ENCODE measurements at regions not wholly inside any gene's neighbourhood (a gene's known extent, or its start where the extent isn't known, plus 50 kb on each side); places are given as distances from the start of the nearest gene placed in this dataset.

DNA sequence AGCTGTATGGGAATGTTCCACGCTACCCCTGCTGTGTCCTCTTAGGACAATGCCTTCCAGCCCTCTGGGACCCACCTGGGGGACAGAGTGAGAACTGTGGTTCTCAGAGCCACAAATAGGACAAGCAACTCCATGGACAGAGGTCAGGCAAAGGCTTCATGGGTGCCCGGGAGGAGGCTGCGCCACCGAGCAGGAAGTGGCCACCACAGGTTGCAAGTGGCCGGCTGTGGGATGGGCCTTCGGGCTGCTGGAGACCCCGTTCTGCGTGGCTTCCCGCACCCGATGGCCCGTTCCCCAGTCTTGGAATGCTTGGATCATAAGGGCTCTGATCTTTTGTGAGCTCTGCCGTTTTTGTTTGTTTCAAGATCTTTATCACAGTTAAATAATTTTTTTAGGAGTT lies 118.8 kb downstream of the BOD1 start:
- TF ChIP-seq POLR2AphosphoS5 (IDR thresholded peaks at IDR 0.05; ENCODE audit: low read depth, low read length) (no peak), ZFX (IDR thresholded peaks at IDR 0.05) (no peak), YY1 (IDR thresholded peaks at IDR 0.05; ENCODE audit: extremely low read depth, insufficient replicate concordance, low read depth, low read length) (no peak), POLR2A (IDR thresholded peaks at IDR 0.05; ENCODE audit: borderline replicate concordance, extremely low read depth, insufficient read depth, insufficient read length) (no peak), RAD21 (IDR thresholded peaks at IDR 0.05; ENCODE audit: low read depth) (no peak)
- TF ChIP-seq, protein P1, sequence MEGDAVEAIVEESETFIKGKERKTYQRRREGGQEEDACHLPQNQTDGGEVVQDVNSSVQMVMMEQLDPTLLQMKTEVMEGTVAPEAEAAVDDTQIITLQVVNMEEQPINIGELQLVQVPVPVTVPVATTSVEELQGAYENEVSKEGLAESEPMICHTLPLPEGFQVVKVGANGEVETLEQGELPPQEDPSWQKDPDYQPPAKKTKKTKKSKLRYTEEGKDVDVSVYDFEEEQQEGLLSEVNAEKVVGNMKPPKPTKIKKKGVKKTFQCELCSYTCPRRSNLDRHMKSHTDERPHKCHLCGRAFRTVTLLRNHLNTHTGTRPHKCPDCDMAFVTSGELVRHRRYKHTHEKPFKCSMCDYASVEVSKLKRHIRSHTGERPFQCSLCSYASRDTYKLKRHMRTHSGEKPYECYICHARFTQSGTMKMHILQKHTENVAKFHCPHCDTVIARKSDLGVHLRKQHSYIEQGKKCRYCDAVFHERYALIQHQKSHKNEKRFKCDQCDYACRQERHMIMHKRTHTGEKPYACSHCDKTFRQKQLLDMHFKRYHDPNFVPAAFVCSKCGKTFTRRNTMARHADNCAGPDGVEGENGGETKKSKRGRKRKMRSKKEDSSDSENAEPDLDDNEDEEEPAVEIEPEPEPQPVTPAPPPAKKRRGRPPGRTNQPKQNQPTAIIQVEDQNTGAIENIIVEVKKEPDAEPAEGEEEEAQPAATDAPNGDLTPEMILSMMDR (IDR thresholded peaks at IDR 0.05 in 2 of 3, conservative IDR thresholded peaks at IDR 0.05 in 1 of 3; ENCODE audit: borderline replicate concordance in 1 of 3, insufficient read depth in 1 of 3, low read depth in 2 of 3, low read length in 2 of 3): no peak
- TF ChIP-seq, protein P2, sequence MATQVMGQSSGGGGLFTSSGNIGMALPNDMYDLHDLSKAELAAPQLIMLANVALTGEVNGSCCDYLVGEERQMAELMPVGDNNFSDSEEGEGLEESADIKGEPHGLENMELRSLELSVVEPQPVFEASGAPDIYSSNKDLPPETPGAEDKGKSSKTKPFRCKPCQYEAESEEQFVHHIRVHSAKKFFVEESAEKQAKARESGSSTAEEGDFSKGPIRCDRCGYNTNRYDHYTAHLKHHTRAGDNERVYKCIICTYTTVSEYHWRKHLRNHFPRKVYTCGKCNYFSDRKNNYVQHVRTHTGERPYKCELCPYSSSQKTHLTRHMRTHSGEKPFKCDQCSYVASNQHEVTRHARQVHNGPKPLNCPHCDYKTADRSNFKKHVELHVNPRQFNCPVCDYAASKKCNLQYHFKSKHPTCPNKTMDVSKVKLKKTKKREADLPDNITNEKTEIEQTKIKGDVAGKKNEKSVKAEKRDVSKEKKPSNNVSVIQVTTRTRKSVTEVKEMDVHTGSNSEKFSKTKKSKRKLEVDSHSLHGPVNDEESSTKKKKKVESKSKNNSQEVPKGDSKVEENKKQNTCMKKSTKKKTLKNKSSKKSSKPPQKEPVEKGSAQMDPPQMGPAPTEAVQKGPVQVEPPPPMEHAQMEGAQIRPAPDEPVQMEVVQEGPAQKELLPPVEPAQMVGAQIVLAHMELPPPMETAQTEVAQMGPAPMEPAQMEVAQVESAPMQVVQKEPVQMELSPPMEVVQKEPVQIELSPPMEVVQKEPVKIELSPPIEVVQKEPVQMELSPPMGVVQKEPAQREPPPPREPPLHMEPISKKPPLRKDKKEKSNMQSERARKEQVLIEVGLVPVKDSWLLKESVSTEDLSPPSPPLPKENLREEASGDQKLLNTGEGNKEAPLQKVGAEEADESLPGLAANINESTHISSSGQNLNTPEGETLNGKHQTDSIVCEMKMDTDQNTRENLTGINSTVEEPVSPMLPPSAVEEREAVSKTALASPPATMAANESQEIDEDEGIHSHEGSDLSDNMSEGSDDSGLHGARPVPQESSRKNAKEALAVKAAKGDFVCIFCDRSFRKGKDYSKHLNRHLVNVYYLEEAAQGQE (IDR thresholded peaks at IDR 0.05; ENCODE audit: low read depth): no peak

Measured in HCT116 (cell line).